GM13976 (cell line): ENCODE measurements at regions not wholly inside any gene's neighbourhood (a gene's known extent, or its start where the extent isn't known, plus 50 kb on each side); places are given as distances from the start of the nearest gene placed in this dataset.

ENCODE experiments used
- DNase-seq: peaks from one replicate; pipeline ENCODE4 v3.0.0; 2012; ENCODE audit warnings: low spot score
- in situ Hi-C: fragments of 300-500 bp; cut with MboI; formaldehyde crosslinking; loops from one replicate; pipeline ENCODE4 v1.12.0; 2022; ENCODE audit warnings: low sequenced_read_pairs, mixed read lengths, inconsistent platforms; ENCODE audit not compliant: unreplicated experiment
- TF ChIP-seq, protein P1 (sequence below): IDR thresholded peaks from 2 replicates; pipeline ENCODE4 v1.5.1; 2012; ENCODE audit warnings: borderline replicate concordance, mild to moderate bottlenecking; ENCODE audit not compliant: insufficient read depth; ENCODE audit errors: extremely low read depth, missing control alignments, control extremely low read depth

DNA sequence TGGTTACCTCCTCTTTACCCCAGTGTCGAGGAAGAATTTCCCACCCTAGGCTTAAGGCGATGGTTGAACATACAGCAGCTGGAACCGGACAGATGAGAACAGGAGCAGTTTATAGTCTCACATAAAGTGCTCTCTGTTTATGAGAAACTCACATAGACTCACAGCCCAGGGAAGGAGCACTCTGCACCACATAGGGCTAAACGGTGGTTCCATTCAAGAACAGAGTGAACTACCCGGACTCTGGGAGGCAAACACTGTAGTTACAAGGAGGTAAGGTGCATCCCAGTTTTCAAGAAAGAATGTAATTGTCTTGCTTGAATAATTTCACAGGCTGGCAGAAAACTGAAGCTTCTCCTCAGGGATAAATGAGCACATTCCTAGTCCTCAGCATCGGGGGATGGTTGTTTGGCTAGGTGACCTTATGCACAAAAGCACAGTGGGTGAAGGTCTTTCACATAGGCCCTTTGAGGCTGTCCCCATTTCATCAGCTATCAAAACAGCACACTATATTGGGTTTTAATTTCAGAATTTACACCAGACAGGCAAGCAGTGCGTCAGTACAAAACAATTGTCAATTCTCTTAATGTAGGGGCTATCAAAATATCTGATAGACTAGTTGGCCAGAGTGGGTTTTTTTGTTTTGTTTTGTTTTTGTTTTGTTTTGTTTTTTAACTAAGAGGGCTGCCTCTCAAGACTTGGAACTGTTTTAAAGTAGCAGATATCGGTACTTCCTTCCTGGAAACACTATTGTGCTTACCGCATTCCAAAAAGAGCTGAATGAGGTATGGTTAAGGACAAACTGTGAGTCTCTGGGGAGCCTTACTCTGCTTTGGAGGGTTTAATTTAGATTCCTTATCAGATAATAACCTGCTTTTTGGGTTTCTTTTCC, 918.1 kb upstream of the CDH8 start:
- in situ Hi-C loops = no loop called here
- no peak for DNase-seq
- TF ChIP-seq, protein P1, sequence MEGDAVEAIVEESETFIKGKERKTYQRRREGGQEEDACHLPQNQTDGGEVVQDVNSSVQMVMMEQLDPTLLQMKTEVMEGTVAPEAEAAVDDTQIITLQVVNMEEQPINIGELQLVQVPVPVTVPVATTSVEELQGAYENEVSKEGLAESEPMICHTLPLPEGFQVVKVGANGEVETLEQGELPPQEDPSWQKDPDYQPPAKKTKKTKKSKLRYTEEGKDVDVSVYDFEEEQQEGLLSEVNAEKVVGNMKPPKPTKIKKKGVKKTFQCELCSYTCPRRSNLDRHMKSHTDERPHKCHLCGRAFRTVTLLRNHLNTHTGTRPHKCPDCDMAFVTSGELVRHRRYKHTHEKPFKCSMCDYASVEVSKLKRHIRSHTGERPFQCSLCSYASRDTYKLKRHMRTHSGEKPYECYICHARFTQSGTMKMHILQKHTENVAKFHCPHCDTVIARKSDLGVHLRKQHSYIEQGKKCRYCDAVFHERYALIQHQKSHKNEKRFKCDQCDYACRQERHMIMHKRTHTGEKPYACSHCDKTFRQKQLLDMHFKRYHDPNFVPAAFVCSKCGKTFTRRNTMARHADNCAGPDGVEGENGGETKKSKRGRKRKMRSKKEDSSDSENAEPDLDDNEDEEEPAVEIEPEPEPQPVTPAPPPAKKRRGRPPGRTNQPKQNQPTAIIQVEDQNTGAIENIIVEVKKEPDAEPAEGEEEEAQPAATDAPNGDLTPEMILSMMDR = no peak

- in situ Hi-C loops = no loop called here
- TF ChIP-seq, protein P1 = no peak
Observed at GRCh38 chr16:62950351-62950750, 914.1 kb upstream of the CDH8 start.

DNA sequence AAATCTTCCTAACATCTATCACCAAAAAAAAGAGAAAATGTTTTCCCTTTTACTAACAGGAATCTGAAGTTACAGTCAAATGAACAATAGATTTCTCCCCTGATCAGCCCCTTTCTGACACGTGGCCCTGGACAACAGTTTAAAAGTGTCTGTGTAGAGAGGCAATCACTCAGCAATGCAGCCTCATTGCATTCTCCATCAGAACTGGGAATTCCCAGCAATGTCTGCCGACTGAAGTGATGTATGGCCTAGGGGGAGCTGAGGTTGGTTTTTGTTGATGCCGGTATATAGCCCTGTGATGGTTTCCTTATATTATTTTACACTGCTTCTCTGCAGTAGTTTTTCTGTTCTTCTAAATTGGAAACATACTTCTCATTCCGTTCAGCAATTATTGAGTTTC, 904.3 kb upstream of the CDH8 start:
- no peak for DNase-seq
- in situ Hi-C loops = no loop called here
- TF ChIP-seq, protein P1 = no peak

More at GRCh38 chr16:62950351-62950750, 914.1 kb upstream of the CDH8 start:
- DNase-seq = no peak

DNA sequence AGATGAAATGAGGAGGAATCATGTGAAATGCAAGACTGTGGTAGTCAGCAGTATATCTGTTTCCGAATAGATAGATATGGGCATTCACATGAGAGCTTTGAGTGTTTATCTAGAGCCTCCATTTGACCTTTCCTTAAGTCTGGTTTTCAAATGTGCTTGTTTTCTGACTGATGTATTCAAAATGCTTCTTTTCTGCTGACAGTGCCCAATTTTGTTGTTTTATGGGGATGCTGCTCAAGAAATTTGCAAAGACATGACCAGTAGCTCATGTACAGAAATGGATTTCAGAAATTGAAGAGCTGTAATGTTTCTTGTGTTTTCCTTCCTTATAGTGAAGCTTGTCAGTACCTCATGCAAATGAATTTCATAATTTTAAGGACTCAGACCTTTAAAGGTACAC, 903.4 kb upstream of the CDH8 start:
- in situ Hi-C loops = no loop called here
- no peak for DNase-seq

GRCh38 chr16:62933929-62934328, 897.7 kb upstream of the CDH8 start:
- DNase-seq = no peak
- in situ Hi-C loops = no loop called here
- TF ChIP-seq, protein P1 = no peak

More for the DNA sequence above, 903.4 kb upstream of the CDH8 start:
- TF ChIP-seq, protein P1 = no peak

- in situ Hi-C loops = no loop called here
- no peak for DNase-seq
- TF ChIP-seq, protein P1 = no peak
Observed at GRCh38 chr16:62929593-62929992, 893.4 kb upstream of the CDH8 start.
